ENCODE measurements at regions not wholly inside any gene's neighbourhood (a gene's known extent, or its start where the extent isn't known, plus 50 kb on each side); places are given as distances from the start of the nearest gene placed in this dataset.

- no peak for TF ChIP-seq CTCF (tag by site-specific recombination; IDR thresholded peaks at IDR 0.05)
- TF ChIP-seq PATZ1 (tag by site-specific recombination; IDR thresholded peaks at IDR 0.05), result no peak
- TF ChIP-seq ZNF658 (tag by site-specific recombination; IDR thresholded peaks at IDR 0.05), result no peak
- no peak for TF ChIP-seq ZNF24 (tag by site-specific recombination; IDR thresholded peaks at IDR 0.05)
- no peak for TF ChIP-seq REST (tag by site-specific recombination; IDR thresholded peaks at IDR 0.05)
- TF ChIP-seq YY1 (tag by site-specific recombination; IDR thresholded peaks at IDR 0.05), result no peak
- TF ChIP-seq PBX3 (CRISPR knock-in tag; IDR thresholded peaks at IDR 0.05), result no peak
- TF ChIP-seq TCF7L2 (IDR thresholded peaks at IDR 0.05; ENCODE audit: borderline replicate concordance, low read depth, low read length), result no peak
- no peak for TF ChIP-seq GLIS1 (tag by site-specific recombination; IDR thresholded peaks at IDR 0.05)
- no peak for TF ChIP-seq ZNF324 (tag by site-specific recombination; IDR thresholded peaks at IDR 0.05)
- TF ChIP-seq SETDB1 (IDR thresholded peaks at IDR 0.05; ENCODE audit: insufficient read length, low read length), result no peak
- TF ChIP-seq ZNF639 (tag by site-specific recombination; IDR thresholded peaks at IDR 0.05), result no peak
Observed at GRCh38 chr13:90374168-90374567, 973.3 kb upstream of the MIR17HG start.

Measured in HEK293 (cell line).